ENCODE measurements at regions not wholly inside any gene's neighbourhood (a gene's known extent, or its start where the extent isn't known, plus 50 kb on each side); places are given as distances from the start of the nearest gene placed in this dataset.

- no peak for TF ChIP-seq YY1 (IDR thresholded peaks at IDR 0.05; ENCODE audit: low read depth)
- no peak for TF ChIP-seq FOXM1 (IDR thresholded peaks at IDR 0.05; ENCODE audit: borderline replicate concordance, low read depth)
- TF ChIP-seq CEBPB (IDR thresholded peaks at IDR 0.05): no peak
- TF ChIP-seq TCF12 (IDR thresholded peaks at IDR 0.05; ENCODE audit: low read depth): no peak
- TF ChIP-seq EP300 (IDR thresholded peaks at IDR 0.05; ENCODE audit: borderline replicate concordance): no peak
- no peak for TF ChIP-seq TAF1 (IDR thresholded peaks at IDR 0.05; ENCODE audit: low read depth)
- TF ChIP-seq ZBTB7A (IDR thresholded peaks at IDR 0.05; ENCODE audit: low read depth): no peak
- TF ChIP-seq EGR1 (IDR thresholded peaks at IDR 0.05): no peak
- no peak for TF ChIP-seq TEAD4 (IDR thresholded peaks at IDR 0.05)
- TF ChIP-seq RAD21 (IDR thresholded peaks at IDR 0.05; ENCODE audit: low read depth): no peak
- TF ChIP-seq, protein P1, sequence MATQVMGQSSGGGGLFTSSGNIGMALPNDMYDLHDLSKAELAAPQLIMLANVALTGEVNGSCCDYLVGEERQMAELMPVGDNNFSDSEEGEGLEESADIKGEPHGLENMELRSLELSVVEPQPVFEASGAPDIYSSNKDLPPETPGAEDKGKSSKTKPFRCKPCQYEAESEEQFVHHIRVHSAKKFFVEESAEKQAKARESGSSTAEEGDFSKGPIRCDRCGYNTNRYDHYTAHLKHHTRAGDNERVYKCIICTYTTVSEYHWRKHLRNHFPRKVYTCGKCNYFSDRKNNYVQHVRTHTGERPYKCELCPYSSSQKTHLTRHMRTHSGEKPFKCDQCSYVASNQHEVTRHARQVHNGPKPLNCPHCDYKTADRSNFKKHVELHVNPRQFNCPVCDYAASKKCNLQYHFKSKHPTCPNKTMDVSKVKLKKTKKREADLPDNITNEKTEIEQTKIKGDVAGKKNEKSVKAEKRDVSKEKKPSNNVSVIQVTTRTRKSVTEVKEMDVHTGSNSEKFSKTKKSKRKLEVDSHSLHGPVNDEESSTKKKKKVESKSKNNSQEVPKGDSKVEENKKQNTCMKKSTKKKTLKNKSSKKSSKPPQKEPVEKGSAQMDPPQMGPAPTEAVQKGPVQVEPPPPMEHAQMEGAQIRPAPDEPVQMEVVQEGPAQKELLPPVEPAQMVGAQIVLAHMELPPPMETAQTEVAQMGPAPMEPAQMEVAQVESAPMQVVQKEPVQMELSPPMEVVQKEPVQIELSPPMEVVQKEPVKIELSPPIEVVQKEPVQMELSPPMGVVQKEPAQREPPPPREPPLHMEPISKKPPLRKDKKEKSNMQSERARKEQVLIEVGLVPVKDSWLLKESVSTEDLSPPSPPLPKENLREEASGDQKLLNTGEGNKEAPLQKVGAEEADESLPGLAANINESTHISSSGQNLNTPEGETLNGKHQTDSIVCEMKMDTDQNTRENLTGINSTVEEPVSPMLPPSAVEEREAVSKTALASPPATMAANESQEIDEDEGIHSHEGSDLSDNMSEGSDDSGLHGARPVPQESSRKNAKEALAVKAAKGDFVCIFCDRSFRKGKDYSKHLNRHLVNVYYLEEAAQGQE (IDR thresholded peaks at IDR 0.05; ENCODE audit: low read depth): no peak
- no peak for TF ChIP-seq USF1 (IDR thresholded peaks at IDR 0.05)
- TF ChIP-seq CREB1 (IDR thresholded peaks at IDR 0.05; ENCODE audit: low read depth): no peak
- no peak for TF ChIP-seq MAX (IDR thresholded peaks at IDR 0.05)
- TF ChIP-seq NFIC (IDR thresholded peaks at IDR 0.05): no peak
These were observed 227.8 kb upstream of the RBMS1 start for GRCh38 chr2:160721089-160722040.

- TF ChIP-seq FOXM1 (IDR thresholded peaks at IDR 0.05; ENCODE audit: borderline replicate concordance, low read depth): no peak
- TF ChIP-seq RAD21 (IDR thresholded peaks at IDR 0.05; ENCODE audit: low read depth): no peak
- TF ChIP-seq CEBPB (IDR thresholded peaks at IDR 0.05): no peak
- no peak for TF ChIP-seq USF1 (IDR thresholded peaks at IDR 0.05)
- no peak for TF ChIP-seq TEAD4 (IDR thresholded peaks at IDR 0.05)
- no peak for TF ChIP-seq EGR1 (IDR thresholded peaks at IDR 0.05)
- no peak for TF ChIP-seq EP300 (IDR thresholded peaks at IDR 0.05; ENCODE audit: borderline replicate concordance)
- TF ChIP-seq TCF12 (IDR thresholded peaks at IDR 0.05; ENCODE audit: low read depth): no peak
- no peak for TF ChIP-seq CREB1 (IDR thresholded peaks at IDR 0.05; ENCODE audit: low read depth)
- TF ChIP-seq TAF1 (IDR thresholded peaks at IDR 0.05; ENCODE audit: low read depth): no peak
- no peak for TF ChIP-seq ZBTB7A (IDR thresholded peaks at IDR 0.05; ENCODE audit: low read depth)
- TF ChIP-seq NFIC (IDR thresholded peaks at IDR 0.05): no peak
- TF ChIP-seq MAX (IDR thresholded peaks at IDR 0.05): no peak
- TF ChIP-seq, protein P1 (IDR thresholded peaks at IDR 0.05; ENCODE audit: low read depth): no peak
These were observed 232.4 kb upstream of the RBMS1 start for GRCh38 chr2:160726046-160726445.

- TF ChIP-seq EP300 (IDR thresholded peaks at IDR 0.05; ENCODE audit: borderline replicate concordance) (no peak), NFIC (IDR thresholded peaks at IDR 0.05) (no peak), TAF1 (IDR thresholded peaks at IDR 0.05; ENCODE audit: low read depth) (no peak), YY1 (IDR thresholded peaks at IDR 0.05; ENCODE audit: low read depth) (no peak), FOXM1 (IDR thresholded peaks at IDR 0.05; ENCODE audit: borderline replicate concordance, low read depth) (no peak), EGR1 (IDR thresholded peaks at IDR 0.05) (no peak), CEBPB (IDR thresholded peaks at IDR 0.05) (no peak), TEAD4 (IDR thresholded peaks at IDR 0.05) (no peak), ZBTB7A (IDR thresholded peaks at IDR 0.05; ENCODE audit: low read depth) (no peak), CREB1 (IDR thresholded peaks at IDR 0.05; ENCODE audit: low read depth) (no peak), USF1 (IDR thresholded peaks at IDR 0.05) (no peak), RAD21 (IDR thresholded peaks at IDR 0.05; ENCODE audit: low read depth) (no peak), TCF12 (IDR thresholded peaks at IDR 0.05; ENCODE audit: low read depth) (no peak), MAX (IDR thresholded peaks at IDR 0.05) (no peak)
- TF ChIP-seq, protein P1 (IDR thresholded peaks at IDR 0.05; ENCODE audit: low read depth): no peak
These were observed 236.8 kb upstream of the RBMS1 start for GRCh38 chr2:160730296-160730995.

All from Ishikawa (cell line).